HCT116 (cell line): ENCODE measurements at regions not wholly inside any gene's neighbourhood (a gene's known extent, or its start where the extent isn't known, plus 50 kb on each side); places are given as distances from the start of the nearest gene placed in this dataset.

Experiments used
- ATAC-seq: fragments of 200-7000 bp; cut with Tn5 transposase; 2 replicates; pipeline ENCODE4 v1.9.1; 2020; ENCODE audit warnings: mild to moderate bottlenecking, moderate library complexity
- BruUV-seq: library from RNA; stranded (reverse); fragments of 400-500 nt; replicated peaks from 2 replicates; lab custom pipeline; 2021; lab: Mats Ljungman, UMichigan
- CTCF ChIA-PET: fragments of 300-600 bp; sonication (Branson Sonifier 250); formaldehyde crosslinking; loops from one replicate; lab custom pipeline; 2021; ENCODE audit warnings: antibody characterized with exemption; lab: Charles Lee
- POLR2A ChIA-PET: fragments of 300-600, 350-600 bp; sonication (Branson Sonifier 250); formaldehyde crosslinking; loops from one replicate; lab custom pipeline; 2021; ENCODE audit warnings: antibody characterized with exemption; lab: Charles Lee
- RAD21 ChIA-PET, 2 experiments: fragments of 300-600 bp; sonication (Branson Sonifier 250); formaldehyde crosslinking; loops; one replicate each; lab custom pipeline; 2023; ENCODE audit warnings: low total read pairs in 2 of 2; ENCODE audit not compliant: uncharacterized antibody in 2 of 2, unreplicated experiment in 2 of 2, low non-redundant PET in 1 of 2; lab: Charles Lee
- DNase-seq: peaks from one replicate; pipeline ENCODE4 v3.0.0-alpha.2; 2010; ENCODE audit warnings: low read depth, low spot score
- H2AFZ ChIP-seq: fragments of 200-600 bp; shearing (Covaris generic), sonication (generic); 2 replicates; pipeline ENCODE4 v1.6.1; 2017; ENCODE audit warnings: low read depth, mixed run types, mixed read lengths, antibody characterized with exemption, low read length; ENCODE audit not compliant: poor library complexity, severe bottlenecking
- H3K27ac ChIP-seq: 2 replicates; pipeline ENCODE4 v1.5.1; 2012; ENCODE audit warnings: low read depth, low read length
- H3K27me3 ChIP-seq: fragments of 200-600 bp; sonication (generic); 2 replicates; pipeline ENCODE4 v1.6.1; 2016; ENCODE audit warnings: mixed run types, low read length, mixed read lengths; ENCODE audit not compliant: insufficient read depth
- H3K36me3 ChIP-seq, 2 experiments: fragments of 200-500 bp in 1 of 2; fragments of 200-600 bp in 1 of 2; sonication (Bioruptor generic) in 1 of 2; sonication (generic) in 1 of 2; 2 replicates each; pipeline versions ENCODE4 v1.5.1 to v1.6.1; 2014 to 2016; ENCODE audit warnings: low read length in 2 of 2, inconsistent platforms in 1 of 2, mixed read lengths in 1 of 2, mixed run types in 1 of 2; ENCODE audit not compliant: insufficient read depth in 2 of 2, control insufficient read depth in 1 of 2
- H3K4me1 ChIP-seq, 2 experiments: fragments of 200-600 bp in 1 of 2; sonication (generic) in 1 of 2; 2 replicates each; pipeline versions ENCODE4 v1.5.1 to v1.6.1; 2012 to 2017; ENCODE audit warnings: low read length in 2 of 2, inconsistent platforms in 1 of 2, mild to moderate bottlenecking in 1 of 2, mixed read lengths in 1 of 2, mixed run types in 1 of 2, moderate library complexity in 1 of 2; ENCODE audit not compliant: insufficient read depth in 2 of 2, control insufficient read depth in 1 of 2
- H3K4me2 ChIP-seq: fragments of 200-600 bp; sonication (generic); 2 replicates; pipeline ENCODE4 v1.6.1; 2017; ENCODE audit warnings: mixed run types, low read length, mixed read lengths
- H3K4me3 ChIP-seq, 2 experiments: fragments of 200-600 bp in 1 of 2; sonication (generic) in 1 of 2; replicated peaks in 1 of 2; 2 replicates each; pipeline ENCODE4 v1.5.1; 2011 to 2016; ENCODE audit warnings: low read length in 2 of 2, control low read depth in 1 of 2, low read depth in 1 of 2, mild to moderate bottlenecking in 1 of 2, mixed read lengths in 1 of 2, mixed run types in 1 of 2
- H3K79me2 ChIP-seq: fragments of 200-600 bp; sonication (generic); 2 replicates; pipeline ENCODE4 v1.6.1; 2017; ENCODE audit warnings: mild to moderate bottlenecking, mixed run types, low read length, moderate library complexity, mixed read lengths; ENCODE audit not compliant: insufficient read depth
- H3K9ac ChIP-seq: fragments of 200-600 bp; sonication (generic); 2 replicates; pipeline ENCODE4 v1.6.1; 2016; ENCODE audit warnings: low read length, mixed read lengths
- H3K9me2 ChIP-seq: fragments of 200-600 bp; sonication (generic), shearing (Covaris generic); 2 replicates; pipeline ENCODE4 v1.6.1; 2017; ENCODE audit warnings: mixed run types, mild to moderate bottlenecking, moderate library complexity; ENCODE audit not compliant: insufficient read depth
- H3K9me3 ChIP-seq, 2 experiments: fragments of 200-500 bp in 1 of 2; fragments of 200-600 bp in 1 of 2; sonication (Bioruptor generic) in 1 of 2; sonication (generic) in 1 of 2; 2 replicates each; pipeline ENCODE4 v1.6.1; 2014 to 2017; ENCODE audit warnings: low read length in 2 of 2, mixed read lengths in 2 of 2, inconsistent platforms in 1 of 2, low read depth in 1 of 2, mild to moderate bottlenecking in 1 of 2, mixed run types in 1 of 2, moderate library complexity in 1 of 2; ENCODE audit not compliant: control insufficient read depth in 1 of 2, insufficient read depth in 1 of 2
- H4K20me1 ChIP-seq: fragments of 200-600 bp; sonication (generic), shearing (Covaris generic); 2 replicates; pipeline ENCODE4 v1.6.1; 2017; ENCODE audit warnings: mixed run types, mild to moderate bottlenecking, moderate library complexity; ENCODE audit not compliant: insufficient read depth
- ATF3 ChIP-seq: IDR thresholded peaks from 2 replicates; pipeline ENCODE4 v1.6.1; 2012
- CBX3 ChIP-seq: IDR thresholded peaks from 2 replicates; pipeline ENCODE4 v1.6.1; 2012; ENCODE audit warnings: low read depth
- EZH2 ChIP-seq: fragments of 200-600 bp; sonication (generic); IDR thresholded peaks from 2 replicates; pipeline ENCODE4 v1.6.1; 2017; ENCODE audit warnings: antibody characterized with exemption, mixed run types
- FOSL1 ChIP-seq: IDR thresholded peaks from 2 replicates; pipeline ENCODE4 v1.6.1; 2012; ENCODE audit warnings: low read depth
- POLR2A ChIP-seq: IDR thresholded peaks from 2 replicates; pipeline ENCODE4 v1.7.0; 2011; ENCODE audit warnings: borderline replicate concordance; ENCODE audit not compliant: insufficient read depth, insufficient read length; ENCODE audit errors: extremely low read depth
- SRF ChIP-seq: IDR thresholded peaks from 2 replicates; pipeline ENCODE4 v1.6.1; 2012; ENCODE audit warnings: low read depth
- TCF7L2 ChIP-seq: IDR thresholded peaks from 2 replicates; pipeline ENCODE4 v1.7.0; 2011; ENCODE audit warnings: borderline replicate concordance, inconsistent platforms; ENCODE audit not compliant: insufficient read depth, insufficient read length; ENCODE audit errors: extremely low read depth
- YY1 ChIP-seq: IDR thresholded peaks from 2 replicates; pipeline ENCODE4 v1.6.1; 2011; ENCODE audit warnings: low read length, low read depth, moderate library complexity, mild to moderate bottlenecking; ENCODE audit not compliant: insufficient replicate concordance; ENCODE audit errors: extremely low read depth
- ZFX ChIP-seq: fragments of 450-650 bp; IDR thresholded peaks from 2 replicates; pipeline ENCODE4 v1.6.1; 2017
- ZNF274 ChIP-seq: fragments of 200-500 bp; sonication (Bioruptor generic); IDR thresholded peaks from 2 replicates; pipeline ENCODE4 v1.6.1; 2014; ENCODE audit warnings: mild to moderate bottlenecking, low read depth, low read length, inconsistent platforms
- intact Hi-C: fragments of 100-400 bp; cut with micrococcal nuclease; formaldehyde crosslinking; loops from 2 replicates; pipeline ENCODE4 v1.10.0; 2022
- TF ChIP-seq, protein P1 (sequence below): IDR thresholded peaks from 2 replicates; pipeline ENCODE4 v1.6.1; 2012
- TF ChIP-seq, protein P2 (sequence below): IDR thresholded peaks from 2 replicates; pipeline ENCODE4 v1.6.1; 2012; ENCODE audit warnings: low read depth

GRCh38 chr10:130921461-130921860 is 390.1 kb downstream of the TCERG1L start:
- ATAC-seq = no peak
- no peak overlapping the region for H3K27ac ChIP-seq
- no peak overlapping the region for H3K4me3 ChIP-seq
- no peaks in the 10 kb centered on the region for H3K79me2 ChIP-seq
- TF ChIP-seq EZH2 (no peak), SRF (no peak), YY1 (no peak), ZNF274 (no peak), CBX3 (no peak), ATF3 (no peak), TCF7L2 (no peak), FOSL1 (no peak), POLR2A (no peak), ZFX (no peak)
- TF ChIP-seq, protein P1, sequence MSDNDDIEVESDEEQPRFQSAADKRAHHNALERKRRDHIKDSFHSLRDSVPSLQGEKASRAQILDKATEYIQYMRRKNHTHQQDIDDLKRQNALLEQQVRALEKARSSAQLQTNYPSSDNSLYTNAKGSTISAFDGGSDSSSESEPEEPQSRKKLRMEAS = no peak
- TF ChIP-seq, protein P2, sequence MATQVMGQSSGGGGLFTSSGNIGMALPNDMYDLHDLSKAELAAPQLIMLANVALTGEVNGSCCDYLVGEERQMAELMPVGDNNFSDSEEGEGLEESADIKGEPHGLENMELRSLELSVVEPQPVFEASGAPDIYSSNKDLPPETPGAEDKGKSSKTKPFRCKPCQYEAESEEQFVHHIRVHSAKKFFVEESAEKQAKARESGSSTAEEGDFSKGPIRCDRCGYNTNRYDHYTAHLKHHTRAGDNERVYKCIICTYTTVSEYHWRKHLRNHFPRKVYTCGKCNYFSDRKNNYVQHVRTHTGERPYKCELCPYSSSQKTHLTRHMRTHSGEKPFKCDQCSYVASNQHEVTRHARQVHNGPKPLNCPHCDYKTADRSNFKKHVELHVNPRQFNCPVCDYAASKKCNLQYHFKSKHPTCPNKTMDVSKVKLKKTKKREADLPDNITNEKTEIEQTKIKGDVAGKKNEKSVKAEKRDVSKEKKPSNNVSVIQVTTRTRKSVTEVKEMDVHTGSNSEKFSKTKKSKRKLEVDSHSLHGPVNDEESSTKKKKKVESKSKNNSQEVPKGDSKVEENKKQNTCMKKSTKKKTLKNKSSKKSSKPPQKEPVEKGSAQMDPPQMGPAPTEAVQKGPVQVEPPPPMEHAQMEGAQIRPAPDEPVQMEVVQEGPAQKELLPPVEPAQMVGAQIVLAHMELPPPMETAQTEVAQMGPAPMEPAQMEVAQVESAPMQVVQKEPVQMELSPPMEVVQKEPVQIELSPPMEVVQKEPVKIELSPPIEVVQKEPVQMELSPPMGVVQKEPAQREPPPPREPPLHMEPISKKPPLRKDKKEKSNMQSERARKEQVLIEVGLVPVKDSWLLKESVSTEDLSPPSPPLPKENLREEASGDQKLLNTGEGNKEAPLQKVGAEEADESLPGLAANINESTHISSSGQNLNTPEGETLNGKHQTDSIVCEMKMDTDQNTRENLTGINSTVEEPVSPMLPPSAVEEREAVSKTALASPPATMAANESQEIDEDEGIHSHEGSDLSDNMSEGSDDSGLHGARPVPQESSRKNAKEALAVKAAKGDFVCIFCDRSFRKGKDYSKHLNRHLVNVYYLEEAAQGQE = no peak
- H3K9me3 ChIP-seq = no peaks in the 10 kb centered on the region
- H4K20me1 ChIP-seq = no peaks in the 10 kb centered on the region
- no peaks in the 10 kb centered on the region for H3K9me2 ChIP-seq
- DNase-seq = no peak
- H3K9ac ChIP-seq = no peak overlapping the region
- ChIA-PET CTCF (no interaction called here), POLR2A (no interaction called here), RAD21 (no interaction called here)
- H3K4me2 ChIP-seq = no peak overlapping the region
- no TSS peak for BruUV-seq
- H2AFZ ChIP-seq = no peak overlapping the region
- intact Hi-C loops = no loop called here
- H3K36me3 ChIP-seq = no peaks in the 10 kb centered on the region
- no peaks in the 10 kb centered on the region for H3K27me3 ChIP-seq
- no peaks in the 10 kb centered on the region for H3K4me1 ChIP-seq
